GM21367 (cell line): ENCODE measurements at regions not wholly inside any gene's neighbourhood (a gene's known extent, or its start where the extent isn't known, plus 50 kb on each side); places are given as distances from the start of the nearest gene placed in this dataset.

Experiments used
- ATAC-seq: cut with Tn5 transposase; IDR thresholded peaks from one replicate; pipeline ENCODE4 v1.9.1; 2021; ENCODE audit not compliant: unreplicated experiment

- no peak for ATAC-seq
Measured at GRCh38 chr22:49334976-49335375, 492.7 kb downstream of the BRD1 start.

GRCh38 chr22:49334449-49334789 is 493.3 kb downstream of the BRD1 start:
- ATAC-seq: no peak

- no peak for ATAC-seq
Measured at GRCh38 chr22:49333206-49333605, 494.5 kb downstream of the BRD1 start.

GRCh38 chr22:49332691-49333090 is 495.0 kb downstream of the BRD1 start:
- ATAC-seq: no peak

- ATAC-seq: no peak
Measured at GRCh38 chr22:49331878-49332277, 495.8 kb downstream of the BRD1 start.

- ATAC-seq: no peak
Measured at GRCh38 chr22:49331223-49331815, 496.4 kb downstream of the BRD1 start.

GRCh38 chr22:49330421-49331222 is 497.1 kb downstream of the BRD1 start:
- ATAC-seq: no peak

- ATAC-seq: no peak
Measured at GRCh38 chr22:49329636-49330035, 498.0 kb downstream of the BRD1 start.

- ATAC-seq: no peak
Measured at GRCh38 chr22:49328630-49329405, 498.9 kb downstream of the BRD1 start.

- no peak for ATAC-seq
Measured at GRCh38 chr22:49328118-49328475, 499.6 kb downstream of the BRD1 start.

GRCh38 chr22:49327411-49328117 is 500.1 kb downstream of the BRD1 start:
- no peak for ATAC-seq

- ATAC-seq: no peak
Measured at GRCh38 chr22:49326558-49326957, 501.1 kb downstream of the BRD1 start.

- no peak for ATAC-seq
Measured at GRCh38 chr22:49325531-49326395, 501.9 kb downstream of the BRD1 start.

- ATAC-seq: no peak
Measured at GRCh38 chr22:49324527-49325491, 502.9 kb downstream of the BRD1 start.

- no peak for ATAC-seq
Measured at GRCh38 chr22:49323751-49324415, 503.8 kb downstream of the BRD1 start.

GRCh38 chr22:49322861-49323622 is 504.6 kb downstream of the BRD1 start:
- ATAC-seq: no peak

GRCh38 chr22:49322231-49322630 is 505.4 kb downstream of the BRD1 start:
- ATAC-seq: no peak

GRCh38 chr22:49321477-49322055 is 506.1 kb downstream of the BRD1 start:
- no peak for ATAC-seq
